HG03575 (cell line): ENCODE measurements at regions not wholly inside any gene's neighbourhood (a gene's known extent, or its start where the extent isn't known, plus 50 kb on each side); places are given as distances from the start of the nearest gene placed in this dataset.

ENCODE experiments used
- ATAC-seq: cut with Tn5 transposase; IDR thresholded peaks from one replicate; pipeline ENCODE4 v1.9.1; 2021; ENCODE audit not compliant: unreplicated experiment, insufficient number of reproducible peaks, low FRiP score; ENCODE audit errors: extremely low read depth

DNA sequence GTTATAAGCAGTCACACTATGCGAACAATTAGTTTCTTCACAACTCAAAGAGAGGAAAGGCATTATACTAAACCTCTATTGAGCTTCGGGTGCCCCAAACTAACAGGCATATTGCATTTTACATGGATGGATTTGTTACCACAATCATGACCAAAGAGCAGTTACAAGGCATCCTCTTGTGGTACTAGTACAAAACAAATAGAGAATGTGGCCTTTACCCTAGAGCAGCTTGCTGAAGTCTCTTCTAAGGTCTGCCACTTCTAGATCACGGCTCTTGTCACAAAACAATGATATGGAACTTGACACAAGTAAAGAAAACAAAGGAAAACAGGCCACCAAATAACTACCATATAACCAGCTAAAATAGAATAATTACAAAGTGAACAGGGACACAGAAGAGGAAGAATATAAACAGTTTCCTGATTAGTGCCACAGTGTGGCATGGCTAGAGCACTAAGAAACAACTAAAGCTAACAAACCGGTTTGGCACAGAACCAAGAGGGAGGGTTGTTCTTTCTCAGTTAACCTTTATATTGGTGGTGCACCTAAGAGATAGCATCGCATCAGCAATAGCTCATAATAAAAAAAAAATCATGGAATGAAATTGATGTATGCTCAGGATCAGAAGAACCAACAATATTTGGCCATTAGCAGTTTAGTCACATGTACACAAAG is 209.7 kb upstream of the ATP2B1 start:
- ATAC-seq: no peak

DNA sequence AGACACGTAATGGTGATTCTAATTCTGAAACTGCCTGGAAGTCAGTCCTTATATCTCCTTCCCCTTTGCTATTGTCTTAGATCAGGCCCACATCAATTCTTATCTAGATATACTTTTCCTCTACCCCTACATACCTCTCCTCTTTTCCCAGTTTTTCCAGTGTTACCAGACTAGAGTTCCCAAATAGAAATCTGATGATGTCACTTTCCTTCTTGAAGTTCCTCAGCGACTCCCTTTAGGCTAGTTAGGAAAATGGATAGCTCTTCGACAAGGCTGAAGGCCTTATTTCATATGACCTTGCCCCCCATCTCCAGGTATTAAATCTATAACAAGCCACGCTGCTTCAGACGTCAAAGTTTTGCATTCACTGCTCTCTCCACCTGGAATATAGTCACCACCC is 201.1 kb upstream of the ATP2B1 start:
- ATAC-seq: no peak

DNA sequence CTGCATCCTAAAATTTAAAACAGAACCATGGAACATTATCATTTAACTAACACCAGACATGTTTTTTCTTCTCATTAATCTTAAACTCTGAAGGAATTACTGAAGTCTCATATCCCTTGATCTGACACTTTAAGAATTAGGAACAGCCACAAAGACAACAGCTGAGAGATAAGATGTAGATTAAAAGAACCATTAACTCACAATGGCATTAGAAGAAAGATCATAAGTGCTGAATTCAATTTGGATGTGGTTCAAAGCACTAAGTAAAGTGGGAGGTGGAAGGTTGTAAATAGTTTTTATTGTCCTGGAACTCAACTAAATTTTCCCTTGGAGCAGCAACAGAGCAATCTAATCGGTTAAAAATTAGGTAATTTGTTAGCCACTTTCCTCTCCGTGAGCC is 199.0 kb upstream of the ATP2B1 start:
- no peak for ATAC-seq

DNA sequence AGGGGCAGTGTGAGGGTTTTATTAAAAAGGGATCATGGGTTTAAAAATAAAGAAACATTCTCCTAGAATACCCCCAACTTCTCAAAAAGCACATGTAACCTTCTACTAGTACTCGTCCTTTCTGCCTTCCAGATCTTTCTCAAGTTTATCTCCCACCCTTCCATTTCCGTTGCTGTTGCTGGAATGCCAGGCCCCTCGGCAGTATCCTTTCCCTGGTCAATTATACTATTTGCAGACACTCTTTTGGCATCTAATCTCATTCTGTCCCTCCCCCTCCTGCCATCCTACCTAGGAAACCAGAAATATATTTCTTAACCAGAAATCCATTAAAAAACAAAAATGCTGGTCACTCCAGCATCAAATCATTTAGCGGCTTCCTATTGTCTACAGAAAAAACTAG is 198.2 kb upstream of the ATP2B1 start:
- no peak for ATAC-seq

DNA sequence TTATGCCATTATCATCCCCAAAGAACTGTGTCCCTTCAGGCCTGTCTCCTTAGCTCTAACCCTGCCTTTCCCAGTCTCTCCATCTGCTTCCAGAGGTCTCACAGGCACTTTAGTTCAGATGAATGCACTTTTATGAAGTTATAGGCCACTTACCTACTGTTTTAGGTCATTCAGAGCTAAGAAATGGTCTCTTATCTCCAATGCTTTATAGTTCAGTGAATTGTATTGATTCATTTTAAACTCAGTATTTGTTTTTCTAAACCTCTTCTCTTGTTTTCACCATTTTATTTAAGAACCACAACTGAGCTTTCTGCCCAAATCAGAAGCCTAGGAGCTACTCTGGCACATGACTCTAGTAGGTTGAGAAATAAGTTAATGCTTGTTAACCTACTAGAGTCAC is 197.5 kb upstream of the ATP2B1 start:
- no peak for ATAC-seq

DNA sequence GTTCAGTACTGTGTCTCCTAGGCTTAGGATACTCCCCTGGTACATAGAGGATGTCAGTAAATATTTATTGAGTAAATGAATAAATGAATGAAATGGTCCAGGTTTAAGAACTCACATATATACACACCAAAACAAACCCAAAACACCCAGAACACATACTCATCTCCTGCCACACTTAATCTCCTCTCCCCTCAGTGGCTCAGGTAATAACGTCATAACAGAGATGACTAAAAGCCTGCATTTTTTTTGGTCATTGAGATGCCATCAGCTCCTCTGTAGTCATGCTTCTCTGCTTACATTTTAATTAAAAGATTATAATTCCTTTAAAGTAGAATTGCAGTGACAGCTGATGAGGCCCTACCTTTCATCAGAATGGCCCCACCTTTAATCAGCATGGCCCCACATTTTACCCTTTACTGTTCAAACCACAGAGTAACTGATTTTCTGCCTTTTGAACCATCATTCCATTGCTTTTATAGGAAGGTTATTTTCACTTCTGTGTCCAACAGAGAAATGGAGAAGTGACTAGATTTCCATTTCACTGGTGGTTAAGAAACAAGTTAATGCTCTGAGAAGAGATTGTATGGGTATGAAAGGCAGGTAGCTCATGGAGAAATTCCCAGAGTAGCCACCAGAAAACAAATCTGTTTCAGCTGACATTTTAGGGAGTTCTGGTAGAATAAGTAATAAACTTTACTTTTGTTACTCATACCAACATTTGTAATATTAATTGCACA is 193.4 kb upstream of the ATP2B1 start:
- ATAC-seq: no peak

DNA sequence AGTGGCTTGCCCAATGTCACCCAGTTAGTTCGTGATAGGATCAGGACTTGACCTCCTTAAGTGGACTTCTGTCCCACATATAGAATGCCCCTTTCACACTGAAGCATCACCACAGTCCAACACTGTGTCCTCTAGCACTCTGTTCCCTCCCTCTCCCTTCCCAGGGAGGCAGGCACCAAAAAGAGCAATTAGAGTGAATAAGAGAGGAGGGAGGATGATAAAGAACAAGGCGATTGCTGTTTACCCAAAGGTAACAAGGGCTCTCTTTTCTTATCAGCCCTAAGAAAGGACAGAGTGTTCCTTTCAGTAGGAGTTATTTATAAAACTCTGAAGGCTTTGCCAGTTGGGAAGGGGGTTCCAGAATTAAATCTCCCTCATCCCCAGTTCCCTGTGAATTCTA is 192.7 kb upstream of the ATP2B1 start:
- ATAC-seq: no peak

DNA sequence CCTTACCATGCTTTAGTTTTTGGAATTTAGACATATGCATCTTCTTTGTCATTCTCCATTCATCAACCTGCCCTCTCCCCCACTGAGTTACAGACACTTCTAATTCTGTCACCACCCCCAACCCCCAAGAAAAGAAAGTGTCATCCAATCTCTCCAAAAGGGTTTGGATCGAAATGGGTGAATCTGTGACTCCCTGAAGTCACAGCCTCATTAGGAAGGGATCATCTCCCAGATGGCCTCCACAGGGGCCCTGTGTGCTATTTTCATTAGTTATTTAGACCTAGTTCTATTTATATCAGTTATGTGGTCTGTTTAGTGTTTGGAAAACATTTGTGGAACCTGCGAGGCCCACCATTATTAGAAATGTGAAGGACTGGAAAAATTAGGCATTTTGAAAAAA is 191.0 kb upstream of the ATP2B1 start:
- no peak for ATAC-seq

DNA sequence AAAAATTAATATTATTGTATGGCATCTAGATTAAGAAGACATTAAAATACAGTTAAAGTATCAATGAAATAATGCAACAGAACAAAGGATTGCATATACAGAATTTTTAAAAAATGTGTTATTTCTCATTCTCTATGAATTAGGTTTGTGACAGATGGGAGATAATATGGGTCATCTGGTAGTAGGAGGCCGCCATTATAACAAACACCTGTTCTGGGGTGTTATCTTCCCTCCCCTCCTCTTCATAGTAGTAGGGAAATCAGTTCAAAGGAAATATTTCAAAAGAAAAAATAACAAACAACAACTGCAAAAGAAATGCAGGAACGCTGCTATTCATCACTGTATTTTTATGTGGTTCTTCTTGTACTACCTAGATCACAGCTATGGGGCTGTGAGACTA is 187.0 kb upstream of the ATP2B1 start:
- ATAC-seq: no peak

DNA sequence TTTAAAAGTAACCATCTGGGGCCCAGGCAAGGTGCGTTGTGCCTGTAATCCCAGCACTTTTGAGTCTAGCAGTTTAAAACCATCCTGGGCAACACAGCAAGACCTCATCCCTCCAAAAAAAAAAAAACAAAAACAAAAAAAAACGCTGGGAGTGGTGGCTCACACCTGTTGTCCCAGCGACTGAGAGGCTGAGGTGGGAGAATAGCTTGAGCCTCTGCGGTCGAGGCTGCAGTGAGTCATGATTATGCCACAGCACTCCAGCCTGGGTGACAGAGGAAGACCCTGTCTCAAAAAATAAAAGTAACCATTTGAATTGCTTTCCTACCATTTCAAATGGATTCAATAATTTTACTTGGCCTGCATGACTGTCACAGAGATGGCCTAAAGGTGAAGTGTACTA is 186.5 kb upstream of the ATP2B1 start:
- ATAC-seq: no peak

DNA sequence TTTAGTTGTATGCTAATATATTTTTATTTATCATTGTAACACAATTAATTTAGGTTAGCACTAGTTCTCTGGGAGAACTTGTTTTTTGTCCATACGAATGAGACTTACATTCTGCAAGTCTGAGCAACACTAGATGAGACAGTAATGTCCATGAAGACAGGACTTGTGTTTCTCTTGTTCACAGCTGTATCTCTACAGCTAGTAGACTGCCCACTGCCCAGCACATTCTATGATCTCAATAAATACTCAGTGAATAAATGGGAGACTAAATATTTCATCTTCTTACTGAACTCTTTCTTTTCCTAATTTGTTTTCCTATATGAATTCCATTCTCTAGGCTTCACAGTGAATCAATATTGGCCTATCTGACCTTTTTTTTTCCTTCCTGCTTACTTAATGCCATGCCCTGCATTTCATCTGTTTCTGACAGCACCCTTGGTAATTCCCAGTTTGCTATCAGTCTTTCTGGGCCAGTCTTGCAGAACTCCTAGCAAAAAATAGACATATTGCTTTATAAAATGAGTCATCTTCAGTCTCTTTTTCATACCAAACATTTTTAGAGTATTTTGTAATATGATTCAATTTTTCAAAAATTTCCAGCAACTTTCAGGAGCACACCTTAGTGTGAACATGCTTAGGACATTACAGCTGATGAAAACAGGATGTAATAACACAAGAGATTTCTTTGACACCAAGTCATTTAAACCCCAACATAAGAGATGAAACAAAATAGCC is 185.5 kb upstream of the ATP2B1 start:
- no peak for ATAC-seq

DNA sequence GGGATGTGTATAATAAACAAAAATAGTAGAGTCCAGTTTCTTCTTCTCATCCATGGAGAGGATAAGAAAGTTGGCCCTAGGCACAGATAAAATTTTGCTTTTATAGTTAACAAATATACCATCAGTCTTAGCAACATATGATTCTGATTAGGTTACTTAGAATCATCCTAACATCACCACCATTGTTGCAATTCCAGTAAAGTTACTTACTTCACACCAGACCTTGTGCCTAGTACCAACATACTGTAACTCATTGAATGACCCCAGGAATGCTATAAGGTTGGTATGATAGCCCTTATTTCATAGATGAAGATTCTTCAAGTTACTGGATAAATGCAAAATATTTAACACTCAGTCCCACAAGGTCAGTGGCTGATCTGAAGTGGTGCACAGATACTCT is 183.8 kb upstream of the ATP2B1 start:
- ATAC-seq: no peak

DNA sequence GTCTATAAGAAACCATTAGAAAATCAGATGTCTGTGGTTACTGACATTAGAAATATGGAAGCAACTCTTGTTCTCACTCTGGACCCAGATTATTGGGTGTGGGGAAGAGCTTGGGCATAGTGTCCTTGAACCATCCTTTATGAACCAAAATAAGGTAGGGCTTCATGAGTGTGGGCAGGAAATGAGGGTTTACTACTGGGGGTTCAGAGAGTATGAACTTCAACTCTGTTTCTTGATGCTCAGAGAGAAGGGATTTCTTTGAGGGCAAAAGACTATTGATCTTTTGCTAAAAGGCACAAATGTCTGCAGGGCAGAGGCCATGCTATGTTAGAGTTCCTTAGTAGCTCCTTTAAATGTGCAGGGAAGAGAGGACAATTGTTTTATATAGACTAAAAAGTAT is 183.3 kb upstream of the ATP2B1 start:
- no peak for ATAC-seq

DNA sequence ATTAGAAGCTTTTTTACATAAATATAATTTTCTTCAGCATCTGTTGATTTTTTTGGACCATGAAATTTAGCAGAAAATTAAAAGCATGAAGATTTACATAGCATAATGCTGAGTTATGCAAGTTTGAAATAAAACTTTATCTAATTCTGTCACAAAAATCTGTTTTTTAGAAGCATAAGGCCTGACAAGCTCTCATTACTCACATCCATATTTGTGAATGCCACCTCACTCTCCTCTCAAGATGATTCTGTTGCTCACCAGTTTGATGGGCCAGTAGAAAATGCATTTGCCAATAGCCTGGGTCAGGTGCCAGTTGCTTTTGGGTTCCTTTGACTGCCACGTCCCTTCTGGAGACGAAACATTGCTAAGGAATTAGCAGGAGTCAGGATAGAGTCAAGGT is 181.5 kb upstream of the ATP2B1 start:
- no peak for ATAC-seq

DNA sequence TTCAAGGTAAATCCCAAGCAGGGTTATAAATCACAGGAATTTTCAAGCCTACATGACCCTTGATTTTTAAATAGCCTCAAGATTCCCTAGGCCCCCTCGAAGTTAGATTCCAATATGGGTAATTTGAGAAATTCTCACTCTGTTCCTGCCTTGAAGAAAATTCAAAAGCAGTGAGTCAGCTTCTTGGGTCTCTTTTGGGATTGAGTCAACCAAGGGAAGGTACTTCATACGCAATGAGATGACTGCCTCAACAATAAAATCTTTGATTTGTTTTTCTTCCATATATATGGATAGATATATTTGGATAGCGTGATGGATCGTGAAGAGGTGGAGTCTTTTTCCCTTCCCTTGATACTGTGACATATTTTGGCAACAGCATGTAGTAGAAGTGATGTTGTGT is 180.4 kb upstream of the ATP2B1 start:
- ATAC-seq: no peak

DNA sequence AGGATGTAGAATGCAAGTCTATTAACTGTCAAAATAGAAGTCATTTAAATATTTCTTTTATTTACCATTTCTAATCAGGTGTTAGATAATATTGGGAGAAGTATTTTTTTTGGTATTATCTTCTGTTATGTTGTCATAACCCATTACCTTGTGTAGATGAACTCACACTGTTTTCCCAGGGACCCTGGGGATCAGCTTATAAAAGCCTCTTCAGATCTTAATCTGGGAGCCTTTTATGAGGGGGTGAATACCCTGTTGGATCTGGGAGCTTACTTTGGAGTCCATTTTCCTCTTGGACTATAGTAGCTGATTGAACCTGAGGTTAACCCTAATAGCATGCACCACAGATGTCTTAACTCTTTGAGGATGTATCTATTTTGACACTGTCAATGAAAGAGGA is 176.3 kb upstream of the ATP2B1 start:
- no peak for ATAC-seq

DNA sequence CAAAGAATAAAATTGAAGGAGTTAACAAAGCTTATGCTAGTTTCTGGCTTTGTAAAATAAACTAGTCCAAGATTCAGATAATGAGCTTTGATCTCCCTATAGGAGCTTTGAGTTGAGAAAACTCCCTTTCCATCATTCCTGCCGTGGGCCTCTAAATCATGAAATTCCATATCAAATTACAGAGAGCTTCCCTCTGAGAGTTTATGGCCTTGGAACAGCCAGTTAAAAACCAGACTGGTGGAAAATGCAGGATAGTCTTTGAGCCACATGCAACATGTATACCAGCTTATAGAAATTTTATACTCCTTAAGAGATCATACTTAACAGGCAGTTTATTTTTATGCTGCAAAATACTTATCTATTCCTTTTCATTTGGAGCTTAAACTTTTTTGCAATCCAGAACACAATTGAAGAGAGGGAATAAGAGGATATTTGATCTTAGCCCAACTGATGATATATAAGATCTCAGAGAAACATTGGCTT is 175.8 kb upstream of the ATP2B1 start:
- ATAC-seq: no peak

DNA sequence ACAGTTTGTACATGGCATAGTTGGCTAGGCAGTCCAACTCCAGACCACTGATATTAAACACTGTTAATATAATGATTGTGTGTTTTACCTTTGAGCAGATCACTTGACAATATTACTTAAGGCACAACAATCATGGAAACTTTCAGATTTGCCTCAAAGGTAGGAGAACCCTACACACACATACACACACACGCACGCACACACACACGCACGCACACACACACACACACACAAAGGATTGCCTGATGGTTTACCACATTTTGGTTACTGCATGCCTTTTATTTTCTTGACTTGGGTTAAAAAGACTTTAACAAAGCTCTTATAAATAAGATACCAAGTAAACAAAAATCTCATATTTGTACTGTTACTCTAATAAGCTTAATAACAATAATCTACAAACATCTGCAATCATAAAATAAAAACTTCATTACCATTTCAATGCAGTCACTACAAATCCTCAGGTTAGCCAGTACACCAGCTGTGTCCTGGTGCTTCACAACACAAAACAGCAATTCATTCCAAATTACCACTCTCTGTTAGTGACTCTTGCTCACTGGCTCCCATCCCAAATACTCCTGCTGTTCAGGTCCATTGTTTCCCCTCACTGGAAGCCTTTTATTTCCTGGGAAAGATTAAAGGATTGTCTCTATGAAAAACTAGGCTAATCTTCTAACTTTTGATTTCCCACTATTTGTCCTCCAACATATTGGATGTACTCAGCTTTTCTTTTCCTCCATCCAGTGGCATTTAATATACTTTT is 175.2 kb upstream of the ATP2B1 start:
- ATAC-seq: no peak

DNA sequence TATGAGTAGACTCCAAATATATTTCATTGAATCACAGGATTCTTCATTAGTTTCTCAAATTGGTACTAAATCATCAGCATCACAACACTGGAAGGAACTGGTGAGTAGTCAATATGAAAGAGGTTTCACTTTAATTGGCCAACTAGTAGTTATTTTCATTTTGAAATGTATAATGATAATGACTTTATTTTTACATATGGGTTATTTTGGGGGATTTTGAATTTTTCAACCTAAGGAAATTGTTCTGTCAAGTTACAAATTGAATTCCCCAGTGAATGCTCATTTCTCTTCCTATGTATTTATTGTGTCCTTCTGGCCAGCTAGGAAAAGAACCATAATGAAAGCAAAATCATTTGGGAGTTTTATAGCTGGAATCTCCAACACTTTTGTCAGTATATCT is 174.2 kb upstream of the ATP2B1 start:
- no peak for ATAC-seq
